NCI-H69 (cell line): ENCODE measurements at regions not wholly inside any gene's neighbourhood (a gene's known extent, or its start where the extent isn't known, plus 50 kb on each side); places are given as distances from the start of the nearest gene placed in this dataset.

Source experiments
- DNase-seq: peaks from one replicate; lab custom pipeline; 2025; lab: John Stamatoyannopoulos, UW

DNA sequence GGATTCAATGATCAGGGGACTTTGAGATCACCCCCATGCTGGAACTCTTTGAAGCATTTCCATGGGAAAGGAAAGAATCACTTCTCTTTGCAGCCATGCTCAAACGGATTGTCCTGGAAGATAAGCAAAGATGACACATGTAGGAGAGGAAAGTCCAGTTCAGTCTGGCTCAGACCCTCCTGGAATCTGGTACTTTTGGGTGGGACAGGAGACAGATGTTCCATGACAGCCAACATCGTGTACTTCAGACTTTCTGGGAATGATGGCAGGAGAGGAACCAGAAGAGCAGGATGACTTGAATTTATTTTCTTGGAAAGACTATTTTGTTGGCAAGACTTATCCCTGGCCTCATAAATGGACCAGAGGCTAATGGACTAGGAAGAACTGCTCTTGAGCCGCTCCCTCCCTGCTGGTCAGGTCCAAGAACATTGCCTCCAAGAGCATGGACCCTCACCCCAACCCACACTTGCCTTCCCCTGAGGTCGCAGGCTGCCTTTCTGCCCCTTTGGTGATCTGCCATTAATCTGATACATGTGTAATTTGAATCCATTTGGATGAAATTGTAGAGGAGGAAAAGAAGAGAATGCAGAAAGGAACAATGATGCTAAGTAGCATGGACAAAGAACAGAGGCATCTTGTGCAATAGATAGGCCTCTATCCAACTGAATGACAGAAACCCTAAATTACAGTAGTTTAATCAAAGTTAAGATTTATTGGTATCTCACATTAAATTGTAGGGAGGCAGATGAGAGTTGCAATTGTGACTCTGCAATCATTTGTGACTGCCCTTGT lies 201.0 kb downstream of the SNX19 start:
- no peak for DNase-seq

DNA sequence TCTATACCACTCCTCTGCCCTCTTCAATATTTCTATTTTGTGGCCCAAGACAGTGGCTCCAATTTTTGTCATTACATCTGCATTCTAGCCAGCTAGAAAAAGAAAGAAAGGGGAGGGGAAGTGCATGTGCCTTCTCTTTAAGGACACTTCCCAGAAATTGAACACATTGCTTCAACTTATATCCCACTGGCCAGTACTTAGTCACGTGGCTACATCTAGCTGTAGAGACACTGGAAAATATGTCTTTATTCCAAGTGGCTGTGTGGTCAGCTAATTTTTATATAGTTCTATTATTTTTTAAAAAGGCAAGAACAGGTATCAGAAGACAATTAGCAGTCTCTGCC lies 200.4 kb downstream of the SNX19 start:
- DNase-seq = no peak

DNA sequence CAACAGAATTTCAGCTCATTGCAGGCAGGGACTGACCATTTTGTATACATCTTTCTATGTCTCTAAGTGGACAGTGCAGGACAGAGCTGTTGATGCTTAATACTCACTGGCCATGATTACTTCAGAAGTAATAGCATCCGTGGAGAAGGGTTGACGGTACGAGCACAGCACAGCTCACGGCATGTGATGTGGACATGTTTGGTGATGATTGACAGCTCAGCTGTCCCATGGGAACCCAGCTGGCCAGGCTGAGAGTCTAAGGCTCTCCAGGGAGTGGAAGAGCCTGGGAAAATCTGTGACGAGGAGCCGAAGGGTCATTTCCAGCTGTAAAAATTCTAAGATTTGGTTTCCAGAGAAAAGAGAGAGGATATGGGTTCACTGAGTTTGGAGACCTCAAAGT lies 198.2 kb downstream of the SNX19 start:
- no peak for DNase-seq

DNA sequence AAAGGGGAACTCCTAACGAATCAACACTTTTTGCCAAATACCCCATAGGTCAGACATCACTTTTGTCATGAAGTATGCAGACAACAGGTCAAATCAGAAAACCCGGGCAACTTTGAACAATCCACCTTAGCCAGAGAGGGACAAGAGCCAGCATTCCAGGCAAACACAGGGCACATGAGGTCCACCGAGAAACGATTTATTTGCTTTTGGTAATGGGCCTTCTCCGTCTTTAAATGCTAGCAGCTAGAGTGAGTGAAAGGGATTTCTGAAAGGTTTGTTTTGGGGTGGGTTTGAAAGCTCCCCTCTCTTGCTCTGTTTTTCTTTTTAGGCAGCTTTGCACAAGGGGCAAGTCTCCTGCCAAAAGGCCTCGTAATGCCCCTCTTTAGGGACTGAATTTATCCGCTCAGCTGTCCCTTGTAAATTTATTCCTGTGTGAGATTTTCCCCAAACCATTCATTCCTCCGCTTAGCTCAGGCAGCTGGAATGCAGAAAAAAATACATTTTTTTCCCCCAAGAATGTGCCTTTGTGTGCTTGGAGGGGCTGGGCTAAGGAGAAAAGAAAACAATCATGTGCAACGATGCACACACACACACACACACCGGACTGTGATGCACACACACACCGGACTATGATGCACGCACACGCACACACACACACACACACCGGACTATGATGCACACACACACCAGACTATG lies 196.9 kb downstream of the SNX19 start:
- no peak for DNase-seq

DNA sequence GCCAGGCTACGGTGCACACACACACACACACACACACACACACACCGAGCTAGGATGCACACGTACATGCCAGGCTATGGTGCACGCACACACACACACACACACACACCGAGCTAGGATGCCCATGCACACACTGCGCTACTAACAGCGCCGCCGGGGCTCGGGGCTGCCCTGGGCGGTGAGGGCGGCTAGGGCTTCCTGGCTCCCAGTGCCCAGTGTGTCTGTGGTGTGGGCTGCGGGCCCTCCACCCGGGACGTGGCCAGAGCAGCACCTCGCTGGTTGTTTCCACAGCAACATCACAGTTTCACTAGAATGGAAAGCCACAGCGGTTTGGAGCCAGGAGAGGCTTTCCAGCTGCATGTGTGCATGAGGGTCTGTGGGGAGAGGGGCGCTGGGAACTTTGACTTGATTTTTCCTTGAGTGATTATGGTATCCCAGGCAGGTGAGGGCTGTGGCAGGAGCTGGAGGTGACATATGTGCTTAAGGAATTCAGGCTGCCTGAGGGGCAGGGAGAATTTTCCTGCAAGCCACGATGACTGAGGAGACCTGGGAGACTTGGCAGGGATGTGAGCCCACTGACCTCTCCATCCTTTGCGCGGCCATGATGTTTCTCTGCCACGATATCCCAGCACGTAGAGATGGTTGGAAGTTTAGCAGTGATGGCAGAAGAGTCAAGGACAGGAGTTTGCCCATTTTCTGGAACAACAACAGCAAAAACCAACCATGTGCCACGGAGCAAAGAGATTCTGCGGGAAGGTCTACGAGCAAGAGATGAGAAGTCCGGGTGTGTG lies 195.9 kb downstream of the SNX19 start:
- DNase-seq = no peak

DNA sequence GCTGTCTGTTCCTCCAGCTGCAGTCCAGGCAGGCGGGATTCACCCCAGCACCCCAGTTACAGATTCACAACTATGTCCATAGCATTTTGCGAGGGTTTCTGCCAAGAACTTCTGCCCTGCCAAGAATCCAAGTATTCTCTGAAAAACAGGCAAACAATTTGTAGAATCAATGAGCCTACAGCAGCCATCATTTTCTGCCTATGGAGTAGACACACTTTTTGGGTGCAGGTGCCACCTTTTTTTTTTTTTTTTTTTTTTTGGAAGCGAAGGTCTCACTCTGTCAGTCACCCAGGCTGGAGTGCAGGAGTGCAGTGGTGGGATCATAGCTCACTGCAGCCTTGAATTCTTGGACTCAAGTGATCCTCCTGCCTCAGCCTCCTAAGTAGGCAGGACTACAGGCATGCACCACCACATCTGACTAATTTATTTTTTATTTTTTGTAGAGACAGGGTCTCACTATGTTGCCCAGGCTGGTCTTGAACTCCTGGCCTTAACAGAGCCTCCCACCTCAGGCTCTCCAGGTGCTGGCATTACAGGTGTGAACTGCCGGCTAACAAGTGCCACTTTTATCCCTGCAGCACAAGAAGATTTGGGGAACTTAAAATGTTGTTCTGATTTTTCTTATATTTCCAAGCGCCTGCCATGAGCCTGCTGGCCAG lies 195.1 kb downstream of the SNX19 start:
- DNase-seq = no peak

DNA sequence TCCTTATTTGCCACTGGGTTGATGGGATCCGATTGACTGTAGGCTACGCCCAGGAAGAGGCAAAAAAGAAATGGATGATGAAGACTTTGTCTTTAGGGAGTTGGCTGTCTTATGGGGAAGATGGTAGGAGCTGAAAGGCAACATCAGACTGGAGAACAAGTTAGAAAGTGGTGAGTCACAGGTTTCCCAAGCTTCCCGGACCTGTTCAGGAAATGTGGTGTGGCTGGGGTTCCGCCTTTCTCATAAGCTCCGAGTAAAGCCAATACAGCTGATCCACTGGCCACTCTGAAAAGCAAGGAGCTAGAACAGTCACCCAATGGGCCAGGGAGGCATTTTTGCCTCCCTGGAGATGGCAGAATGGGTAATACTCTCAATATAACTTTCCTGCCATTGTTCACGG lies 194.5 kb downstream of the SNX19 start:
- no peak for DNase-seq

DNA sequence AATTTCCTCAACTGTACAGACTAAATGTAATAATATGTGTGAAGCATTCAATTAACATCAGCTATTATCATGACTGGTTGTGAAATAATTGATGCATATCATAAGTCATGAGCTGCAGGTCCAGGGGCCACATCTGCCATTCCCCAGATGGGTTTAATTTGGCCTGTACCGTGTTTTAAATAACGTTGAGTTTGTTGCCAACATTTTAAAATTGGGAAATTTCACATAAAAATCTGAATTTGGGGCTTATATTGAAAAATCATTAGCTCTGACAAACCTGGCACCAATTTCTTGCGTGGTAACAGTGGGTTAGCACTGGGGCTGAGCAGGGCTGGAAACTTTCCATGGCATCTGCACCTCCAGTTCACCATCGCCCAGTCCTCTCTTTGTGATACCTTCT lies 193.9 kb downstream of the SNX19 start:
- no peak for DNase-seq

DNA sequence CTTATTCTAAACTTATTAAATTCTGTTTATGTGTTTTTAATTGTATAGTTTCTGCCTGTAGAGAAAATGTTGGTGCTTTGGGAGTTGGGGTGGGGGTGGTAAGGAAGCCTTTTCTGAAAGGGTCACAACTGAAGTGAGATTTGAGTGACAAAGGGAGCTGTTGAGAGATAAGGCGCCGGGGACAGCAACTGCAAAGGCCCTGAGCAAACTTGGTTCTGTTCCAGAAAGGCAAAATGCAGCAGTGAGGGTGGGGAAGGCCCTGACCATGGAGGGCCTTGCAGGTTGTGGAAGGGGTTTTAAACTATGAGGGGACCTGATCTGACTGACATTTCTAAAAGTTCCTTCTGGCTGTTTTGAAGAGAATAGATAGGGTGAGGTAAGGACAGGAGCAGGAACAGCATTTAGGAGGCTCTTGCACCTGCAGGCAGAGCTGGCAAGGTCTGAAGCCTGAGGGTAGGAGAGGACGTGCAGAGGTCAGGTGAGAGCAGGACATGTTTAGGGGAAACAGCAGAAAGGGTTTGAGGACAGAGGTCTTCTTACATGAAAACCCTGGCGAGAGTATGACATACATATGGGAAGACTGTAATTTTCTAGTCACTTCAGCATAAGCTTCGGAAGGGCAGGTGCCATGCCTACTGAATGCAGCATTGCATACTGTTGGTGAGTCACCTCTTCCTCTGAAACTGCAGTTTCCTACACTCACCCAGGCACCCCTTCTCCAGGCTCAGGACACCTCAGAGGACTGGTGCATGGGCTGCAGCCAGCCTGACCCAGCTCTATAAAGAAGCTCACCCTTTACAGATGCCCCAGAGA lies 190.7 kb downstream of the SNX19 start:
- DNase-seq = no peak

DNA sequence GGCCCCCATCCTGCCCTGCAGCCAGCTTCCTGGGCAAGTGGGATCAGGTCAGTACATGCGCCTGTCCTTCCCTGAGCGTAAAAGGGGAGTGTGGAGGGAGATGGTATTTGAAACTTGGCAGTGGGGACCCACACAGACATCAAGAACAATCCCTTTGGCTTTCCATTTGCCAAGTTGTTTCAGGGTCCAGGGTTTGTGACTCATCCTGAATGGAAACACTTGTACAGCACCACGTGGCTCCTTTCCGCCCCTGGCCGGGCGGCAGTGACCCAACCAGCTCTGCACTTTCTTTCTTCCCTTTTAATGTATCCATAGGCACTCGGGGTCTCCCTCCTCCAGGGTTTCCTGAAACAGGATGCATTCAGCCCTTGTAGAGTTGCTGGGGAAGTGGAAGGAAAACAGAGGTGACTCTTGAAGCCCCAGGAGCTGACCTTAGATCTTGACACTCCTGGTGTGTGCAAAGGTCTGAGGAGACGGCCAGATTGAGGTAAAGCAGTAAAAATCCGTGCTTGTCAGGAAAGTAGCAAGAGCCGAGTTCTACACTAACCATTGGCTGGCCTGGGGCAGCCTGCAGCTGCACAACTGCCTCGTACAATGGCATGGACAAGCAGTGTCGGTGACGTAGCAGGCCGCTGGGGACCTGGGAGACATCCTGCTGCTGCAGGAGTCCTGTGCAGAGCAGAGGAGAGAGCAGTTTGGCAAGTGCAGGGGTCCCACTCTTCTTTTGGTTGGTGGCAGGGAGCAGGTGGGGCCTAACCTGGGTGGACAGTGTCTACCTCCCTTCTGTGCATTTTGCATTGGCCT lies 189.8 kb downstream of the SNX19 start:
- DNase-seq = no peak

DNA sequence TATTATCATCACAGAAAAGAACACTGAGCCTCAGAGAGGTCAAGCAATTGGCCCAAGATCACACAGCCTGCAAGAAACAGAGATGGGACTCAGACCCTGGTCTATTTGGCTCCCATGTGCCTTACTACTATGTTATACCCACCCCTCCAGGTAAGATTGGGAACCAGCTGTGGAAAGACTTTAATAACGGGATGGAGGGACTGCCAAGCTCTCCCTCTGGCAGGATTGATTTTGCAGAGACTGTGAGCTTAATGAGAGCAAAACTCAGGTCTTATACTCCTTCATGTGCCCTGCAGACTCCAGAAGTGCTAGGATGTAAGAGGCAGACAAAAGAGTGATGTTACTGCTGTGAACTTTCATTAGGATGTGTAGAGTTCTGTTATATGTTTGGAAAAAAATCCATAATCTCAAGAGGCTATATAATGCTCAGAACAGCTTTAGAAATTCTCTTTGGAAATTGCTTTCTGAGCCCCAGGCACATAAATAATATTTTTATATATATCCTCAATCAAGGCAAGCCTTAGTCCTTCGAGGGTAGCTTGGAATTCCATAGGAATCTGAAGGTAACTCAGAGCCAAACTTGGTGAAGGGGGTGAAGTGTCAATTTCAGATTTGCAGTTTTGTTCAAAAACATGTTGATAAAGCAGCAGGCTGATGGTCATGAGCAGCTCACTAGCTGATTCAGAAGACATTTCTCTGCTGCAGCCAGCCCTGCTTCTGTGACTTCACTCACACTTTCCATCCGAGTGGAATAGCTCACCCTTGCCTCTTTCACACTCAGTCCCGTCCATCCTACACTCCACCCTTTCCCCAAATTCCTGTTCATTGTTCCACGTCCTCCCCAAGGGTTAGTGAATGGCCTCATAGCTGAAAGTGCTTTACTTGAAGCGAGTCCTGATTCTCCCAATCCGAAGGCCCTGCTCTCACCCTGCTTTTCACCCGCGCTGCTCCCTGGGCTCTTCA lies 188.8 kb downstream of the SNX19 start:
- no peak for DNase-seq

DNA sequence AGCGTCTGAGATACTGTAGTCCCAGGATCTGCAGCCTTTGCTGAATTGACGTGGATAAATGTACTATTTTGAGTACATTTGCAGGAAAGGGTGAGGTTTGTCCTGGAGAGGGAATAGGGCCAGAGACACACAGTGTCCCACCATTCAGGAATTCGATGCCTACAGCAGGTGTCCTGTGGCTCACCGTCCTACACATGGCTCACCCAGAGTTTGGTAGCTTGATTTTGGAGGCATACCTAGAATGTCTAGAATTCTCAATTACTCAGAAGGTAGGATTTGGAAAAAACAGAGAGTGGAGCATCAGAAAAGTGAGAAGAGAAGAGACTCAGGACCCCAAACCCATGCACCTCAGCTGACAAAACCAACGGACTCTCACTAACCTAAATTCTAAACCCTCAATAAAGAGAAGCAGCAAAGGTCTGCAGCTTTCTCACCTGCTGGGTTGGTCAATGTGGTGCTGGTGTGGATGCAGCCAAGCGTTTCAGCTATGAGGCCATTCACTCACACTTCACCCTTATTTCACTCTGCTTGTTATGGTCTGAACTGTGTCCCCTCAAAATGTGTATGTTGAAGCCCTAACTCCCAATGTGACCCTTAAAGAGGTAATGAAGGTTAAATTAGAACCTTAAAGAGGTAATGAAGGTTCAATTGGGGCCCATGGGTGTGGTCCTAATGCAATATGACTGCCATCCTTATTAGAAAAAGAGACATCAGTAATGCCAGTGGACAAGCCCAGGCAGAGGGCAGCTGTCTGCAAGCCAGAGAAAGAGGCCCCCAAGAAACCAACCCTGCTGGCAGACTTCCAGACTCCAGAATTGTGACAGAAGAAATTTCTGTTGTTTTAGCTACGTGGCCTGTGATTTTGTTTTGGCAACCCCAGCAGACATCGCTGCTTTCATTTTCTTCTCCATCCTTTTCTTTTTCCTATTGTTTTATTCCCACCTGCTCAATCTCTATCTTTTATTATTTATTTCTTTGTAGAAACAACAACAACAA lies 187.8 kb downstream of the SNX19 start:
- peak; percentile 23 for DNase-seq

DNA sequence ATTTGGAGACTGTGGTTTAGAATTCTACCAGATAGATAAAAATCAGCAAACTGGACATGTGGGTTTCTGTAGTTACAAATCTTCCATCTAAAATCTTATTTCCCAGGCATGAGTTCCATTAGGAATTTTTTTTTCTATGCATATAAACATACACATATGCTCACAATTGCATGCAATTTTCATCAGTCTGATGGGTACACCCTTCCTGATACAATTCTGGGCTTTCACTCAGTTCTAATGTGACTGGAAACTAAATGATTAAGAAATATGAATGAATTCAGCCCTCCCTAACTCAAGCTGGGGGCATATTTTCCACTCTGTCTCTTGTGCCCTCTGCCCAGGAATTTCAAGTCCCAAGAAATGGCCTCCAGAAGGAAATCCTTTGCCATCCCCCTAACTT lies 187.1 kb downstream of the SNX19 start:
- no peak for DNase-seq

DNA sequence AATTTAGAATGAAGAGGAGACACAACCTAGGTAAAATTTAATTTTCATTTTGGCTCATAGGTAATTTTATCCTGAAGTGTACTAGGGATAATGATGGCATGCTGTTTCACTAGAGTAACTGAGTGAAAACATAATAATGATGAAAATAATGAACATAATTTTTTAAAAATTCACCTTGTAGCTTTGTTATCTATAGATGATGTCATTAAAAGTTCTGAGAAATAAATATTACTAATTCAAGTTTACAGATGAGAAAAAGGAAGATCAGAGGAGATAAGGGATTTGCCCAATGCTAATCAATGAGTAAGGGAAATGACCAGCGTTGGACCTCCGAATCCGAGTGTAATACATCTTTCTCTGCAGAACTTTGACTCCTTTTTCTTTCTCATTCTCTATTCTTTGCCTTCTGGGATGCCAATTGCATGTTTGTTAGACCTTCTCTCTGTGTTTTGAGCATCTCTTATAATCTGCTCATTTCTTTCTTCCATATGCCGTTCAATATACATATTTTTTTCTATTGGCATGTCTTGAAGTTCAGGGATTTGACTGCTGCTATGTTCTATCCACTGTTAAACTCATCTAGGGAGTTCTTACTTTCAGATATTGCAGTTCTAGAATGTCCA lies 186.5 kb downstream of the SNX19 start:
- no peak for DNase-seq

DNA sequence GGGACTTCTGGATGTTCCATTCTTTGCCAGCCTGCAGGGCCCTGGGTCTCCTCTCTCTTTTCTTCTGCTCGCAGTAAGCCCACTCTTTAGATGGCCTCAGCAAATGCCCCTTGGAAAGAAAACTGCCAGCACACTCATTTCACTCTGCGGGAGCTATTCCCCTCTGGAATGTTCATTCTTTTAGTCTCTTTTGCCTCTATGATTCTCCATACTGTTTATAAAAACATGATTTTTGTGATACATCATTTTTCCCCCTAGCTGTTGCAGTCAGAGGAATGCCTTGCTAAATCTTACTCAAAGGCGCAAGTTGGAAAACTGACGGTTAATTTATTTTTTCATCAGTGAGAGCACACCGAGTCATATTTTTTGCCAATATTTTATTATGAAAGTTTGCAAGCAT lies 184.9 kb downstream of the SNX19 start:
- DNase-seq = no peak

DNA sequence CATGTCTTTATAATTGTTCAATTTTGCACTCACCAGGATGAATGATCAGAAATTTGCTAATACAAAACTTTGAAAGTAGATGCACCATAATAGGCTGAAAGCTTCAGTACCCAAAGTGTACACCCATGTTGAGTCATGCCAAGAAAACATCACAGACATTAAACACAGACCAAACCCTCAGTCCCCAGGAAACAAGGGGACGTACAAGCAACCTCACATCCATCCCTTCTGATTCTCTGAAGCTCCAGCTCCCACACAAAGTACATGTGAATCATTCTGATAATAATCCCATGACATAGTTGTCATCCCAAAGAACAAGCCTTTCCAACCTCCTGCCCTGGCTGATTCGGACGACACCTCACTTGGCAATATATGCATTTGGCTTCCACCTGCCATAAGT lies 183.8 kb downstream of the SNX19 start:
- no peak for DNase-seq

DNA sequence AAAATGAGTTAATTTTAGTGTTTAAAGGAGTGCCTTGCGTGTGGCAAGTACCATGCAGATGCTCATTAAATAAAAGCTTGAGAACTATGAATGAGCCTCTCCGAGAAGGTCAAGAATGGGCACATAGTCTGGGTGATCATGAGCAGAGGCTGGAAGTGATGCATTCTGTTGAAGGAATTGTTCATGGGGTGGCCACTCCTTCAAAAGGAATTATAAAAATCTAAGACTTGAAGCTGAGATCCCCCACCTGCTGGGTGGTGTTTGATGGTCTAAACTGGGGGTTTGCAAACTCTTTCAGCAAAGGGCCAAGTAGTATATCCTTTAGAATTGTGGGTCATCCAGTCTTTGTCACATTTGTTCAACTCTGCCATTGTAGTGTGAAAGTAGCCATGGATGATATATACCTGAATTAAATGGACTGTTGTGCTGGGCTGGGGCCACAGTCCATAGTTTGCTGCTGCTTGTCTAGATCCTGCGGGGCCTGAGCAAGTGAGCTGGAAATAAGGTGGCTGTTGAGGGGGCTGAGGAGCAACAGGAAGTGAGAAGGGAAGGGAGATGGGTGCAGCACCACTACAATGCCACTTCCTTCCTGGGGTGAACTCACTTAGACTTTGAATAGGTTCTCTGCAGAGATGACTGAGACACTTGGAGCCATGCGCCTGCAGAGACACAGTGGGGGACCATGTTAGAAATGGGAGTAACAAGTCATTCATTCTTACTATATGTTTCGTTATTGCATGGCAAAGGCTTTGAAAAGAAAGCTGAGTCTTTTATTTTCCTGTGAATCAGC lies 179.0 kb downstream of the SNX19 start:
- no peak for DNase-seq
